Head of caudate nucleus (tissue), 42 donors: ENCODE measurements at regions not wholly inside any gene's neighbourhood (a gene's known extent, or its start where the extent isn't known, plus 50 kb on each side); places are given as distances from the start of the nearest gene placed in this dataset.

ENCODE experiments used
- DNase-seq, 42 donors: peaks; one replicate each; pipeline versions ENCODE4 v3.0.0 to v3.0.0-alpha.2; 2020 to 2021; ENCODE audit warnings: mixed read lengths in 7 of 42
- intact Hi-C: fragments of 100-400 bp; cut with DNase I; formaldehyde crosslinking; loops from one replicate; pipeline ENCODE4 v1.15.0; 2022

DNA sequence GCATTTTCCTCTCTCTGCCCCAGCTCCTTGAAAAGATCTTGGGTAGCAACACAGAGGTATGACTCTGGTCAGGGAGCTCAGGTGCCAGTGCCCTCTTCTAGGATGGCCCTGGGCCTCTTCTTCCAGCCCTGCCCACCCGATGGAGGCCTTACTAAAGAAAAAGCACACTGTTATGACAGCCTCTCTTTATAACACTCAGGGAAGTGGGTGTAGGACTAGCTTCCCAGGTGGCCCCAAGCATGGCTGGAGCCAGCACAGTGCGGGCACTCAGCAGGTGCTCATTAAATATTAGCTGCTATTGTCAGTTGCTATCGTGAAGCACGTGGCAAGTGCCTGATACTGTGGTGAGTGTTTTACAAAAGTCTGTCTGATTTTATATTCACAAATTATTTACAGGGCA lies 127.2 kb upstream of the B3GAT1 start:
- intact Hi-C loops, result no loop called here
- DNase-seq, result peak in 9 of 42 donors; percentile 0 to 35 (median 6)

DNA sequence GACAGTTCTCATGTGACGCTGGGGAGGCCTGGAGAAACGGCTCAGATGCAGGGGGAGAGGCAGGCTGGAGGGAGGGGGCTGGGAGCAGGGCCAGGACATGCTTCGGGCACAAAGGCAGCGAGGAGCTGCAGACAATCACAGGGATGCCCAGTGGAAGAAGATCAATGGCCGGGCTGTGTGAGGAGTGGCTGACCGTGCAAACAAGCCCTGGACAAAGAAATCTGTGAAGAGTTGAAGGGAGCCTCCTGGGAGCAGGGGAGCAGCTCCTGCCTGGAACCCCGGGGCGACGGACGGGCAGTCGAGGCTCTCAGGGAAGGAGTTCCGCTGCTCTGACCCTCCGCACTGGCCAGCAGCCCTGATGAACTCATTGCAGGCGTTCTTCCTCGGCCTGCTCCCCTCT lies 126.7 kb upstream of the B3GAT1 start:
- intact Hi-C loops, result no loop called here

DNA sequence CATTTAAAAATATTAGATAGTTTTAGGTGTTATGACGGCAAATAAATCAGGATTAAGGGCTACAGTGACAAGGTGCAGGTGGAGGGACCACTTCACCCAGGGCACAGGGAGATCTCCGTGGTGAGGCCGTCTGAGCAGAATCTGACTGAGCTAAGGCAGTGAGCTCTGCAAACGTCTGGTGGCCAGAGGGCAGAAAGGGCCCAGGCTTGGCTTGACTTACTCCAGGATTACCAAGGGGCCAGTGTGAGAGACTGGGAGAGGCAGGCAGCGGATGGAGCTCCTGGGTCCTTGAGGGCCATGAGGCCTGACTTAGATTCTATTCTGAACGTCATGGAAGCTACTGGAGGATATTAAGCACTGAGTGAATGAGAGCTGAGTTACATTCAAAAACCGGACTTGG lies 125.9 kb upstream of the B3GAT1 start:
- intact Hi-C loops, result no loop called here
- peak in 12 of 42 donors; percentile 1 to 41 (median 9) for DNase-seq

More for the DNA sequence above, 126.7 kb upstream of the B3GAT1 start:
- peak in 11 of 42 donors; percentile 4 to 32 (median 14) for DNase-seq

GRCh38 chr11:134537296-134537695 lies 125.3 kb upstream of the B3GAT1 start:
- intact Hi-C loops, result no loop called here
- peak in 12 of 42 donors; percentile 3 to 42 (median 10) for DNase-seq

- DNase-seq, result peak in 11 of 42 donors; percentile 2 to 41 (median 6)
- intact Hi-C loops, result no loop called here
Observed at GRCh38 chr11:134536677-134537076, 124.6 kb upstream of the B3GAT1 start.

- intact Hi-C loops, result no loop called here
- peak in 7 of 42 donors; percentile 4 to 28 (median 7) for DNase-seq
Observed at GRCh38 chr11:134536219-134536618, 124.2 kb upstream of the B3GAT1 start.

- intact Hi-C loops, result no loop called here
- DNase-seq, result peak in 14 of 42 donors; percentile 3 to 39 (median 8)
Observed at GRCh38 chr11:134535029-134536025, 123.3 kb upstream of the B3GAT1 start.

DNA sequence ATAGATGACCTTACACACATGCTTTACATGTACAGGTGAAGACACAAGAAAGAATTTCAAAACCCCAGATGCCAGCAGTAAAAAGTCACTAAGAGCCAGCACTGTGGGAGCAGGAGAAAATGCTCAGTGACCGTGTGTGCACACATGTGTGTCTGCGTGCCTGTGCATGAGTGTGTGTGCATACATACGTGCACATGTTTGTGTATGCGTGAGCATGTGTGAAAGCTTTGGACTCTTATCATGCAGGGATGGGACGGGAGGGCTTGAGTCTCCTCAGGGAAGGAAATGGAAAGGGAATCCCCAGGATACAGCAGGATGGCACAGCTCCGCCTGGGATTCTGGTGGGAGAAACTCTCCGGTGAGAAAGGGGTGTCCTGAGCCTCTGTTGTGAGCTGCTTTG lies 121.5 kb upstream of the B3GAT1 start:
- peak in 10 of 42 donors; percentile 3 to 35 (median 16) for DNase-seq
- intact Hi-C loops, result no loop called here

- intact Hi-C loops, result no loop called here
- peak in 14 of 42 donors; percentile 5 to 45 (median 18) for DNase-seq
Observed at GRCh38 chr11:134532921-134533421, 120.9 kb upstream of the B3GAT1 start.

GRCh38 chr11:134532131-134532920 lies 120.3 kb upstream of the B3GAT1 start:
- peak in 12 of 42 donors; percentile 1 to 41 (median 14) for DNase-seq
- intact Hi-C loops, result no loop called here

DNA sequence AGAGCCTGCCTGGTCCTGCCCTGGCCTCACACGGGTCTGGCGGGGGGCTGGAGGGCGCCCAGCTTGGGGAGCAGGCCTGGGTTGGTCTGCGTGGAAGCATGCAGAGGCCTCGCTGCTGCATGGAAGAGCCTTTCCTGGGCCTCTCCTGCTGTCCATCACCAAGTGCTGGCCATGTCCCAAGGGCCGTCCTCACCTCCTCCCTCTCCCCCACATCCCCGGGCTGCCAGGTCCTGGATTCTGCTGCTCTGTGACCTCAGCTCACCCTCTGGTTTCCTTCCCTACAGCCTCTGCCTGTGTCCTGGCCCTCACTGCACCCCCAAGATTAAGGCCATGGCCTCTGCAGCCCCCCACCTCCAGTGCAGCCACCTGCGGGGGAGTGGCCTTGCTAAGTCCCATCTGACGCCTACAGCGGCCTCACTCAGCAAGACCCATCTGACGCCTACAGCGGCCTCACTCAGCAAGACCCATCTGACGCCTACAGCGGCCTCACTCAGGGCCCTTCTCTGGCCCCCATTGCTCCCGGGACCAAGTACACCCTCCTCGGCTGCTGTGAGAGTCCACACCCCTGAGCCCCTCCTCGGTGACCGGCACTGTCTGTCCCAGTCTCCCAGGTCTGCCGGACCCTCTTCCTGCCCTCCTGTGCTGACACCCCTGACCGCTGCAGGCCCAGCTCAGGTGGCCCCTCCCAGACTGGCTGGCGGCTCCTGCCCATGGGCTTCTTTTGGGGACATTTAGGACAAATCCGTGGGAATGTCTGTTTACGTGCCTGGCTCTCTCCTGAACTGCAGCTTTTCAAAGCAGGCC lies 119.5 kb upstream of the B3GAT1 start:
- peak in 12 of 42 donors; percentile 3 to 41 (median 20) for DNase-seq
- intact Hi-C loops, result no loop called here

DNA sequence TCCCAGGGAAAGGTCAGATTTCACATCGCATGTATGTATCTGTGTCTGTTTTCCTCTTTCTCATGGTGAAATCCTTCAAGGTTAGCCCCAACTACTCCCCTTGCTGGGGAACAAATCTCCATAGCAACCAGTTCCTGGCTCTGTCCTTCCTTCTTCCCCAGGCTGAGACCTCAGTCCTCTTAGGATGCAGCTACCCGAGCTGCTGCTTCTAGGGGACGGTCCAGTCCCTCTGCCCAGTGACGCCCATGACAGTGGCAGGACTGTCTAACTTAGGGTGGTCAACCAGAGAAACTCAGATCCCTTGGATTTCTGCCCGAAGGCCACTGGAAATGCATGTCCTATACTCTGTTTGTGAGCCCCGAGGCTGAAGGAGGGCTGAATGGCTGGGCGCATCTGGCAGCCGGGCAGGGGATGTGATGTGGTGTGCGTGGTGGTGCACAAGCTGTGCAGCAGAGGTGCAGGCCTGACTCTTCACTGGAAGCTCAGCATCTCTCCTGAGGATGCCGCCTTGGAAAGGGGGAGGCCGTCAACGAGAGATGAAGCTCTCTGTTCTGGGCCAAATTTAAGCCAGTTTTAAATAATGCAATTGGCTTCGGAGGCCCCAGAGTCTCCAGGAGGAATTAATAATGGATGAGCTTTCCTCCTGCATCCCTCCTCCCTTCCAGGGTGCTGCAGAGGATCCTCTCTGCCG lies 118.7 kb upstream of the B3GAT1 start:
- intact Hi-C loops, result no loop called here
- DNase-seq, result peak in 14 of 42 donors; percentile 5 to 39 (median 15)

- intact Hi-C loops, result no loop called here
- DNase-seq, result peak in 15 of 42 donors; percentile 4 to 41 (median 13)
Observed at GRCh38 chr11:134529212-134530096, 117.4 kb upstream of the B3GAT1 start.

GRCh38 chr11:134528453-134528852 lies 116.4 kb upstream of the B3GAT1 start:
- intact Hi-C loops, result no loop called here
- peak in 13 of 42 donors; percentile 1 to 37 (median 6) for DNase-seq

GRCh38 chr11:134527382-134528243 lies 115.6 kb upstream of the B3GAT1 start:
- DNase-seq, result peak in 20 of 42 donors; percentile 2 to 42 (median 10)

More at GRCh38 chr11:134527382-134528243, 115.6 kb upstream of the B3GAT1 start:
- intact Hi-C loops, result no loop called here
